ENCODE measurements at regions not wholly inside any gene's neighbourhood (a gene's known extent, or its start where the extent isn't known, plus 50 kb on each side); places are given as distances from the start of the nearest gene placed in this dataset.

DNA sequence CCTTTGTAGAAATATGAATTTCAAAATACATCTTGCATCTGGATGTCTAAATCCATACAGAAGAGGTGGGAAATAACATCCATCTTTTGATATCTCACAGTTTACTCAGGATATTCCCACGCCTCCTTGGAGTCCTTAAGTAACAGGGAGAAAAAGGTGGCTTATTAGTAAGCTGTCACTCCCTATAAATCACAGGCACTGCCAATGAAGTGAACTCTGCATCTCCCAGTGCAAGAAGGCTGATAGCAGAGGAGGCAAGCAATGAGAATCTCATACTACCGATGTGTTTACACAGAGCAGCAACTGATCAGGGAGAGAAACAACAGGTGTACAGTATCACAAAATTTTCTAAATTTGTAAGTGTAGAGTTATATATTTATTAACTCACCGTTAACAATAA, 551.8 kb downstream of the NXPH1 start:
- H3K9me1 ChIP-seq (ENCODE audit: control insufficient read depth, extremely low read depth, insufficient read depth, low read length), result no peaks in the 10 kb centered on the region
- FAIRE-seq (no peak), DNase-seq (ENCODE audit: low read depth, low spot score) (no peak)
- H3K27me3 ChIP-seq (ENCODE audit: control insufficient read depth, extremely low read depth, insufficient read depth, low read length), result no peaks in the 10 kb centered on the region
- H4K20me1 ChIP-seq (ENCODE audit: control insufficient read depth, extremely low read depth, insufficient read depth, low read length), result no peaks in the 10 kb centered on the region
- dilution Hi-C loops (cut with MboI; ENCODE audit: extremely low pct_ligation_motif_present, low sequenced_read_pairs), result no loop called here
- TF ChIP-seq, protein P1, sequence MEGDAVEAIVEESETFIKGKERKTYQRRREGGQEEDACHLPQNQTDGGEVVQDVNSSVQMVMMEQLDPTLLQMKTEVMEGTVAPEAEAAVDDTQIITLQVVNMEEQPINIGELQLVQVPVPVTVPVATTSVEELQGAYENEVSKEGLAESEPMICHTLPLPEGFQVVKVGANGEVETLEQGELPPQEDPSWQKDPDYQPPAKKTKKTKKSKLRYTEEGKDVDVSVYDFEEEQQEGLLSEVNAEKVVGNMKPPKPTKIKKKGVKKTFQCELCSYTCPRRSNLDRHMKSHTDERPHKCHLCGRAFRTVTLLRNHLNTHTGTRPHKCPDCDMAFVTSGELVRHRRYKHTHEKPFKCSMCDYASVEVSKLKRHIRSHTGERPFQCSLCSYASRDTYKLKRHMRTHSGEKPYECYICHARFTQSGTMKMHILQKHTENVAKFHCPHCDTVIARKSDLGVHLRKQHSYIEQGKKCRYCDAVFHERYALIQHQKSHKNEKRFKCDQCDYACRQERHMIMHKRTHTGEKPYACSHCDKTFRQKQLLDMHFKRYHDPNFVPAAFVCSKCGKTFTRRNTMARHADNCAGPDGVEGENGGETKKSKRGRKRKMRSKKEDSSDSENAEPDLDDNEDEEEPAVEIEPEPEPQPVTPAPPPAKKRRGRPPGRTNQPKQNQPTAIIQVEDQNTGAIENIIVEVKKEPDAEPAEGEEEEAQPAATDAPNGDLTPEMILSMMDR (optimal IDR thresholded peaks at IDR 0.05 in 1 of 3, IDR thresholded peaks at IDR 0.05 in 1 of 3, conservative IDR thresholded peaks at IDR 0.05 in 1 of 3; ENCODE audit: extremely low read depth in 1 of 3, insufficient read depth in 2 of 3, low read length in 3 of 3), result no peak
- TF ChIP-seq EZH2 (IDR thresholded peaks at IDR 0.05; ENCODE audit: low read length), result no peak
- no peak overlapping the region for H3K27ac ChIP-seq (ENCODE audit: control insufficient read depth, insufficient read depth, low read length)
- H3K9me3 ChIP-seq (ENCODE audit: control insufficient read depth, low read depth, low read length), result no peaks in the 10 kb centered on the region
- H3K4me2 ChIP-seq (ENCODE audit: control insufficient read depth, extremely low read depth, insufficient read depth, low read depth, low read length), result no peak overlapping the region
- no peak overlapping the region for H2AFZ ChIP-seq (ENCODE audit: control insufficient read depth, low read length)
- H3K4me1 ChIP-seq (ENCODE audit: control insufficient read depth, extremely low read depth, insufficient read depth, low read length), result no peaks in the 10 kb centered on the region
- no peak overlapping the region for H3K4me3 ChIP-seq (ENCODE audit: control insufficient read depth in 2 of 3, extremely low read depth in 1 of 3, insufficient read depth in 2 of 3, low read depth in 1 of 3, low read length in 3 of 3)
- H3K79me2 ChIP-seq (ENCODE audit: control insufficient read depth, insufficient read depth, low read length), result no peaks in the 10 kb centered on the region
- no peaks in the 10 kb centered on the region for H3K36me3 ChIP-seq (ENCODE audit: control insufficient read depth in 2 of 2, extremely low read depth in 1 of 2, insufficient read depth in 2 of 2, low read length in 2 of 2)
- no peak overlapping the region for H3K9ac ChIP-seq (ENCODE audit: control insufficient read depth, extremely low read depth, insufficient read depth, low read length)

GRCh38 chr7:8988267-8988666, 554.9 kb downstream of the NXPH1 start:
- Histone ChIP-seq H3K27me3 (ENCODE audit: control insufficient read depth, extremely low read depth, insufficient read depth, low read length) (no peaks in the 10 kb centered on the region), H3K27ac (ENCODE audit: control insufficient read depth, insufficient read depth, low read length) (no peak overlapping the region), H3K9ac (ENCODE audit: control insufficient read depth, extremely low read depth, insufficient read depth, low read length) (no peak overlapping the region), H4K20me1 (ENCODE audit: control insufficient read depth, extremely low read depth, insufficient read depth, low read length) (no peaks in the 10 kb centered on the region), H3K79me2 (ENCODE audit: control insufficient read depth, insufficient read depth, low read length) (no peaks in the 10 kb centered on the region), H3K4me3 (ENCODE audit: control insufficient read depth in 2 of 3, extremely low read depth in 1 of 3, insufficient read depth in 2 of 3, low read depth in 1 of 3, low read length in 3 of 3) (no peak overlapping the region), H3K4me1 (ENCODE audit: control insufficient read depth, extremely low read depth, insufficient read depth, low read length) (no peaks in the 10 kb centered on the region), H3K36me3 (ENCODE audit: control insufficient read depth in 2 of 2, extremely low read depth in 1 of 2, insufficient read depth in 2 of 2, low read length in 2 of 2) (no peaks in the 10 kb centered on the region), H2AFZ (ENCODE audit: control insufficient read depth, low read length) (no peak overlapping the region), H3K4me2 (ENCODE audit: control insufficient read depth, extremely low read depth, insufficient read depth, low read depth, low read length) (no peak overlapping the region), H3K9me1 (ENCODE audit: control insufficient read depth, extremely low read depth, insufficient read depth, low read length) (no peaks in the 10 kb centered on the region), H3K9me3 (ENCODE audit: control insufficient read depth, low read depth, low read length) (no peaks in the 10 kb centered on the region)
- FAIRE-seq (no peak), DNase-seq (ENCODE audit: low read depth, low spot score) (no peak)
- dilution Hi-C loops (cut with MboI; ENCODE audit: extremely low pct_ligation_motif_present, low sequenced_read_pairs), result no loop called here
- TF ChIP-seq, protein P1 (optimal IDR thresholded peaks at IDR 0.05 in 1 of 3, IDR thresholded peaks at IDR 0.05 in 1 of 3, conservative IDR thresholded peaks at IDR 0.05 in 1 of 3; ENCODE audit: extremely low read depth in 1 of 3, insufficient read depth in 2 of 3, low read length in 3 of 3), result no peak

Data from keratinocyte (primary cell).